ENCODE measurements at regions not wholly inside any gene's neighbourhood (a gene's known extent, or its start where the extent isn't known, plus 50 kb on each side); places are given as distances from the start of the nearest gene placed in this dataset.

DNA sequence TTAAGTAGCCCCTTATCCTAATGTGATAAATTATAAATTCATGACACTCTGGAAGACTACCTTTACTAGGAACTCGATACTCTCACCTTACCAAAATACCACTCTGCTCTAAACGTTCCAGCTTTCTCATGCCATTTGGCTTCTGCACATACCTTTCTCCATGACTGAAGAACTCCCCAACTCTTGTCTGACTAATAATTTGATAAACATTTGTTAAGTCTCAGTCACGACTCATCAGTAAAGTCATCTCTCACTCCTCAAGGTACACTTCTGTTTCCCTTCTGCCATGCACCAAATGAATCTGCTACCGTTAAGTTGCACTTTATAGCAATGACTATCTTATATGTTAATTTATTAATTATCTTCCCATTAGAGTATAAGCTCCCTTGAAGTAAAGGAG lies 498.3 kb upstream of the NOVA1 start:
- no peak overlapping the region for H3K9ac ChIP-seq
- H3K36me3 ChIP-seq = no peaks in the 10 kb centered on the region
- H3K4me1 ChIP-seq = peaks cover 32% of the 10 kb centered on the region
- no peak overlapping the region for H3K27ac ChIP-seq
- H3K4me3 ChIP-seq = no peak overlapping the region
- H3K9me3 ChIP-seq = no peaks in the 10 kb centered on the region
- no peaks in the 10 kb centered on the region for H4K20me1 ChIP-seq
- H3K27me3 ChIP-seq = no peaks in the 10 kb centered on the region
- TF ChIP-seq Cebpa-rat (IDR thresholded peaks at IDR 0.05) = no peak
- H3K4me2 ChIP-seq = no peak overlapping the region

DNA sequence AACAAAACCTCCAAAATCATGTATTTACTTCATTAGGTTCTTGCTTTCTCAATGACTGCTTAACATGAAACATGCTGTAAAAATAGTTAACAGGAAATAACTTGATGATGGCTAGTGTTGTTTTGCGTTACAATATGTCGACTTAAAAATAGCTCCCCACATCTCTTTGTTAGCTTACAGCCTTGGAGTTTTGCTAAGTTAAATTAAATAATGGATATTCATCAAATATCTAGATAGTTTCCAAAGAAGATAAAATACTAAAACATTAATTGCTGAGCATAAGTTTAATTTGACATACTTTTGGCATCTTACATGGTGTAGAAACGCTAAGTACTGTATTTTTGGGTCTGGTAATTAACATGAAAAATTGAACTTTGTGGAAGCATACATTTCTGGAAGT lies 500.6 kb upstream of the NOVA1 start:
- Histone ChIP-seq H3K27ac (peak overlapping the region; percentile 5; the same call in 1 of the 2 replicates), H3K9me3 (no peaks in the 10 kb centered on the region), H3K9ac (no peak overlapping the region), H3K4me1 (peaks cover 29% of the 10 kb centered on the region), H3K4me3 (no peak overlapping the region), H4K20me1 (no peaks in the 10 kb centered on the region), H3K4me2 (peak overlapping the region; percentile 62), H3K36me3 (no peaks in the 10 kb centered on the region), H3K27me3 (no peaks in the 10 kb centered on the region)
- no peak for TF ChIP-seq Cebpa-rat (IDR thresholded peaks at IDR 0.05)

DNA sequence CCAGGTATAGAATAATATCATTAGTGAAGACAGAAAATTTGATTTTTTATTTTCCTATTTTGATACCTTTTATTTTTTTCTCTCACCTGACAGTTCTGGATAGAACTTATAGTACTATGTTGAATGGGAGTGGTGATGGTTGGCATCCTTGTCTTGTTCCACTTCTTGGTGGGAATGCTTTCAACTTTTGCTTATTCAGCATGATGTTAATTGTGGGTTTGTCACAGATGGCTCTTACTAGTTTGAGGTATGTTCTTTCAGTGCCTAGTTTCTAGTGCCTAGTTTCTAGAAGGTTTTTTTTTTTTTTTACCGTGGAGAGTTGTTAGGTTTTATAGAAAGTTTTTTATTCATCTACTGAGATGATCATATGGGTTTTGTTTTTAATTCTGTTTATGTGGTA lies 516.3 kb upstream of the NOVA1 start:
- no peak for TF ChIP-seq Cebpa-rat (IDR thresholded peaks at IDR 0.05)
- Histone ChIP-seq H3K4me2 (no peak overlapping the region), H3K4me1 (no peaks in the 10 kb centered on the region), H4K20me1 (no peaks in the 10 kb centered on the region), H3K4me3 (no peak overlapping the region), H3K27ac (no peak overlapping the region), H3K9ac (no peak overlapping the region), H3K9me3 (no peaks in the 10 kb centered on the region), H3K27me3 (no peaks in the 10 kb centered on the region), H3K36me3 (no peaks in the 10 kb centered on the region)

DNA sequence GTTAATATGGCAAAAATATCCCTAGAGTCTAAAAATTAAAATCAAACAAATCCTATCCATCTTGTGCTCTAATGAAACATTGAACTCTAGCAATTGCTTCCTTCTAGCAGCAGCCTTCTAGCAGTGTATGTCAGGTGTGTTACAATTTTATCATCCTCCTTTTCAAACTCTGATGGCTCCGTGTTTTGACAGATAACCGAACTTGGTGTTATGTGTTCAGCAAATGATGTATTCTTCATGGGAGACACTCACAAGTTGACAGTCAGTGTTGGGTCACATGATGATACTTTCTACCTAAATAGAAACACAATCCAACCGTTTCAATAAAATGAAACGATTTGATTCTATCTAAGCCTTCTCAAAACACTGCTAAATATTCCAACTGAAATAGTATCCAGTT lies 525.3 kb upstream of the NOVA1 start:
- Histone ChIP-seq H3K27ac (no peak overlapping the region), H3K9me3 (peaks cover 6% of the 10 kb centered on the region; the same call in 1 of the 2 replicates)

DNA sequence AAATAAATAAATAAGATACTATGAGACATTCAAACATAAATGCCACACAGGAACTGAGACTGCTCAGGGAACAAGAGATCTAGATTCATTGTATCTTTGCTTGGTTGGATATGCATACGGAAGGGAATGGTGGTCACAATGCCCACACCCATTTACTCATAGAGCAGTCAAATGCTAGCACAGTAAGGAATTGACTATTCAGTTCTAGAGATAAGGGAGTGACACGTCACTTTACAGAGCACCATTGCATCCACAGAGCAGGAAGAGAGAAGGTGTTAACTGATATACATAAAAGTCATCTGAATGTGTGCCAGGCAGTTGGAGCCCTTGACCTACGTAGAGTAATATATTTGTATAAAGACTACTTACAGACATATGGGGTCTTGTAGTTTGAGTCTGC lies 530.0 kb upstream of the NOVA1 start:
- Histone ChIP-seq H3K4me2 (no peak overlapping the region), H3K4me1 (no peaks in the 10 kb centered on the region), H3K36me3 (no peaks in the 10 kb centered on the region), H3K27me3 (no peaks in the 10 kb centered on the region), H3K4me3 (no peak overlapping the region), H3K27ac (no peak overlapping the region), H4K20me1 (no peaks in the 10 kb centered on the region), H3K9ac (no peak overlapping the region), H3K9me3 (no peaks in the 10 kb centered on the region)
- TF ChIP-seq Cebpa-rat (IDR thresholded peaks at IDR 0.05) = no peak

More for the DNA sequence above, 525.3 kb upstream of the NOVA1 start:
- no peak overlapping the region for H3K4me3 ChIP-seq
- no peaks in the 10 kb centered on the region for H4K20me1 ChIP-seq
- no peaks in the 10 kb centered on the region for H3K4me1 ChIP-seq
- H3K4me2 ChIP-seq = no peak overlapping the region
- H3K36me3 ChIP-seq = no peaks in the 10 kb centered on the region
- H3K27me3 ChIP-seq = no peaks in the 10 kb centered on the region
- no peak for TF ChIP-seq Cebpa-rat (IDR thresholded peaks at IDR 0.05)
- H3K9ac ChIP-seq = no peak overlapping the region

DNA sequence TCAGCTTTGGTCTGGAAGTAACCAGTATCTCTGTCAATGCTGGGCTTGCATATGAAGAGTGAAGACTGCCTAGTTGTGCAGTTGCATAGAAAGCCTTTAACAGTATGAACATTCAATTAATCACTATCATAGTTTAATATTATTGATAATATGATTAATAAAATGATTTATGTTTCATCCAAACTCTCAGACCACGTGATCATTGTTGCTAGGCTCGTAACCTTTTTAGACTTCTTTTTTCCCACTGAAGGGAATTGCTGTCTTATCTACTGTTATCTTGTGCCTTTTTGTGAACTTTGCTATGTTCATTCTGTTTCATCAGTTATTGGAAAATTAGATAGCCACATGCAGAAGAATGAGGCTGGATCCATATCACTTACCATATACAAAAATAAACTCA lies 536.4 kb upstream of the NOVA1 start:
- H3K9ac ChIP-seq = no peak overlapping the region
- H4K20me1 ChIP-seq = no peaks in the 10 kb centered on the region
- no peaks in the 10 kb centered on the region for H3K27me3 ChIP-seq
- no peaks in the 10 kb centered on the region for H3K36me3 ChIP-seq
- no peaks in the 10 kb centered on the region for H3K4me1 ChIP-seq
- TF ChIP-seq Cebpa-rat (IDR thresholded peaks at IDR 0.05) = no peak
- H3K4me2 ChIP-seq = no peak overlapping the region
- H3K27ac ChIP-seq = no peak overlapping the region
- H3K9me3 ChIP-seq = no peaks in the 10 kb centered on the region
- no peak overlapping the region for H3K4me3 ChIP-seq

DNA sequence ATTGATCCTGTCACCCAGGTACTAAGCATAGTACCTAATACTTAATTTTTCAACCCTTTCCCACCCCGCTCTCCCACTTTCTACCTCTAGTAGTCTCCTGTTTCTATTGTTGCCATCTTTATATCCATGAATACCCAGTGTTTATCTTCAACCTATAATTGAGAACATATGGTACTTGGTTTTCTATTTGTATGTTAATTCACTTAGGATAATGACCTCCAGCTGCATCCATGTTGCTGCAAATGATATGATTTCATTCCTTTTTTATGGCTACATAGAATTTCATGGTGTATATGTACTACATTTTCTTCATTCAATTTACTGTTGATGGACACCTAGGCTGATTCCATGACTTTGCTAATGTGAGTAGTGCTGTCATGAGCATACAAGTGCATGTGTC lies 547.3 kb upstream of the NOVA1 start:
- TF ChIP-seq Cebpa-rat (IDR thresholded peaks at IDR 0.05) = no peak
- Histone ChIP-seq H3K4me3 (no peak overlapping the region), H4K20me1 (no peaks in the 10 kb centered on the region), H3K27me3 (no peaks in the 10 kb centered on the region), H3K4me2 (no peak overlapping the region), H3K4me1 (no peaks in the 10 kb centered on the region), H3K36me3 (no peaks in the 10 kb centered on the region), H3K27ac (no peak overlapping the region), H3K9me3 (no peaks in the 10 kb centered on the region), H3K9ac (no peak overlapping the region)

DNA sequence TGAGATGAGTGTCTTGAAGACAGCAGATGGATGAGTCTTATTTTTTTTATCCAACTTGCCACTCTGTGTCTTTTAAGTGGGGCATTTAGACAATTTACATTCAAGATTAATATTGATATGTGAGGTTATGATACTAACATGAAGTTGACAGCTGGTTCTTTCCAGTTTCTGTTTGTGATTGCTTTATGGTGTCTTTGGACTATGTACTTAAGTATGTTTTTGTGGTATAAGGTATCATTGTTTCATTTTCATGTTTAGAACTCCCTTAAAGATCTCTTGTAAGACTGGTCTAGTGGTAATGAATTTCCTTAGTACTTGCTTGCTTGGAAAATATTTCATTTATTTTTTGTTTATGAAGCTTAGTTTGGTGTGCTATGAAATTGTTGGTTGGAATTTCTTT lies 550.3 kb upstream of the NOVA1 start:
- Histone ChIP-seq H3K4me3 (no peak overlapping the region), H3K27ac (no peak overlapping the region), H3K4me2 (no peak overlapping the region), H3K36me3 (no peaks in the 10 kb centered on the region), H3K27me3 (no peaks in the 10 kb centered on the region), H3K4me1 (no peaks in the 10 kb centered on the region), H4K20me1 (no peaks in the 10 kb centered on the region), H3K9me3 (no peaks in the 10 kb centered on the region), H3K9ac (no peak overlapping the region)
- TF ChIP-seq Cebpa-rat (IDR thresholded peaks at IDR 0.05) = no peak

DNA sequence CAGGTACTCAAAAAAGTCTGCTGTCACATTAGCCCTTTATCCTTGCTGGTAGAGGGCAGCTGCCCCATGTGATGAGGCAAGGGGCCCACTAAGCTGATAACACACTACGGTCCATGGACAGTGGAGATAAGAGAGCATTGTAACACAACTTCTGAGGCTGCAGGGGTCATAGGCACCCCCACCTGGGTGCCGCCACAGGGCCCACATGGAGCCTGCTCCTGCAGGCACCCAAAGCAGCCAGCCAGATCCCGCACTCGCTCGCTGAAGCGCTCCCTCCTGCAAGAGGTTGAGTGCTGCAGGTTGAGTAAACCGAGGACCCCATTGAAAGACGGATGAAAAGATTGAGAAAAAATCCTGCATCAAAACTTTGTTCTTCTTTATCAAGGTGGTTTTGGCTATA lies 566.3 kb upstream of the NOVA1 start:
- no peaks in the 10 kb centered on the region for H3K4me1 ChIP-seq
- H3K9me3 ChIP-seq = no peaks in the 10 kb centered on the region; the same call in 1 of the 2 replicates
- no peaks in the 10 kb centered on the region for H3K36me3 ChIP-seq
- H3K4me2 ChIP-seq = no peak overlapping the region
- H3K27me3 ChIP-seq = no peaks in the 10 kb centered on the region
- no peak overlapping the region for H3K4me3 ChIP-seq
- no peaks in the 10 kb centered on the region for H4K20me1 ChIP-seq
- TF ChIP-seq Cebpa-rat (IDR thresholded peaks at IDR 0.05) = no peak
- H3K9ac ChIP-seq = no peak overlapping the region
- H3K27ac ChIP-seq = no peak overlapping the region

DNA sequence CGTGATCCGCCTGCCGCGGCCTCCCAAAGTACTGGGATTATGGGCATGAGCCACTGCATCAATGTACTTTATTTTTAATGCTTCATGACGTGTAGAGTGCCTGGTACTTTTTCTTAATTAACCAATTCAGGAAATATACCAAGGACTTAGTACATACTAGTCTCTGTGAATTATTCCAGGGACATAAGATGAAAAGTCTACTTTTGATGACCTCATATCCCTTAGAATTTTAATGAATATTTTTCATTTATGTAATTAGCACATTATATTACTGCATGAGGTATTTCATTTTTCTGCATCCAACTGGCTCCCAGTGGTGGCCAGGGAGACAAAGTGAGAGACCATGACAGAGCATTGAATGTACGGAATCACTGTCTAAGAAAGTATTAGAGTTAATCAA lies 577.7 kb upstream of the NOVA1 start:
- Histone ChIP-seq H3K4me2 (no peak overlapping the region), H3K27ac (no peak overlapping the region), H3K4me1 (no peaks in the 10 kb centered on the region), H3K9me3 (no peaks in the 10 kb centered on the region), H3K36me3 (no peaks in the 10 kb centered on the region), H3K4me3 (no peak overlapping the region), H4K20me1 (no peaks in the 10 kb centered on the region), H3K9ac (no peak overlapping the region), H3K27me3 (no peaks in the 10 kb centered on the region)
- TF ChIP-seq Cebpa-rat (IDR thresholded peaks at IDR 0.05) = no peak

DNA sequence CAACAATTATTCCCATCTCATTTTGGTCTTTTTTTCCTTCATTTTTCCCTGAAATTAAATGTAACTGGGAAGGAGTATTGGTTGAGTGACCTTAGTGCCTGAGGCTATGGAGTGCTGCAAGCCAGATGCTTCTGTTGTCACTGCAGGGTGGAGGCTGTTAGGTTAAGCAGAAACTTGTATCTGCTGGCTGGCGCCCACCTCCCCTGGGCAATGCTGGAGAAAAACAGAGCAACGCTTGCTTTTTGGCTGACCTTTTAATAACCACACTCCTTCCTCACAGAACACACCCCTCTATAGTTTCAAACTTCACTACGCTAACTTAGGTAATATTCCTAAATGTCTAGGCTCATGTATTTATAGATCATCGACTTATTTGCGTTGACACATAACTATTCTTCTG lies 583.5 kb upstream of the NOVA1 start:
- Histone ChIP-seq H3K27ac (no peak overlapping the region), H3K27me3 (no peaks in the 10 kb centered on the region), H3K4me3 (no peak overlapping the region), H3K36me3 (no peaks in the 10 kb centered on the region), H3K9me3 (no peaks in the 10 kb centered on the region), H4K20me1 (no peaks in the 10 kb centered on the region), H3K4me1 (no peaks in the 10 kb centered on the region), H3K4me2 (no peak overlapping the region), H3K9ac (no peak overlapping the region)
- no peak for TF ChIP-seq Cebpa-rat (IDR thresholded peaks at IDR 0.05)
